Astrocyte (in vitro differentiated cells and primary cell): ENCODE measurements at regions not wholly inside any gene's neighbourhood (a gene's known extent, or its start where the extent isn't known, plus 50 kb on each side); places are given as distances from the start of the nearest gene placed in this dataset.

Experiments used
- DNase-seq: peaks from one replicate; pipeline ENCODE4 v3.0.0-alpha.2; 2010; ENCODE audit warnings: low read depth
- FAIRE-seq: peaks from 2 replicates; lab custom pipeline; 2011; peaks lifted over from hg19 to GRCh38; lab: Jason Lieb, UNC
- H2AFZ ChIP-seq: 2 replicates; pipeline ENCODE4 v1.6.0; 2012; ENCODE audit warnings: low read depth, low read length, inconsistent platforms
- H3K27ac ChIP-seq: 2 replicates; pipeline ENCODE4 v1.5.1; 2011; ENCODE audit warnings: low read depth, low read length, inconsistent platforms
- H3K27me3 ChIP-seq: 2 replicates; pipeline ENCODE4 v1.6.0; 2011; ENCODE audit warnings: low read length, inconsistent platforms; ENCODE audit not compliant: insufficient read depth
- H3K36me3 ChIP-seq: 2 replicates; pipeline ENCODE4 v1.5.1; 2011; ENCODE audit warnings: low read length, inconsistent platforms; ENCODE audit not compliant: insufficient read depth
- H3K4me1 ChIP-seq: 2 replicates; pipeline ENCODE4 v1.5.1; 2011; ENCODE audit warnings: low read length, inconsistent platforms; ENCODE audit not compliant: insufficient read depth
- H3K4me2 ChIP-seq: 2 replicates; pipeline ENCODE4 v1.6.0; 2012; ENCODE audit warnings: low read length, inconsistent platforms
- H3K4me3 ChIP-seq: 2 replicates; pipeline ENCODE4 v1.5.1; 2011; ENCODE audit warnings: low read depth, mild to moderate bottlenecking, low read length, inconsistent platforms; ENCODE audit not compliant: insufficient read depth
- H3K79me2 ChIP-seq: 2 replicates; pipeline ENCODE4 v1.6.0; 2012; ENCODE audit warnings: mild to moderate bottlenecking, low read length, inconsistent platforms; ENCODE audit not compliant: insufficient read depth
- H3K9ac ChIP-seq: 2 replicates; pipeline ENCODE4 v1.6.0; 2012; ENCODE audit warnings: mild to moderate bottlenecking, low read length, inconsistent platforms
- H3K9me3 ChIP-seq: 2 replicates; pipeline ENCODE4 v1.5.1; 2012; ENCODE audit warnings: low read depth, mild to moderate bottlenecking, low read length, inconsistent platforms; ENCODE audit not compliant: insufficient read depth
- H4K20me1 ChIP-seq: 2 replicates; pipeline ENCODE4 v1.6.0; 2012; ENCODE audit warnings: low read length, inconsistent platforms; ENCODE audit not compliant: insufficient read depth
- H3K27ac Mint-ChIP-seq: one replicate; pipeline ENCODE4 v1.8.0; 2021; ENCODE audit warnings: mild to moderate bottlenecking, mixed read lengths; ENCODE audit not compliant: unreplicated experiment
- H3K27me3 Mint-ChIP-seq: one replicate; pipeline ENCODE4 v1.8.0; 2021; ENCODE audit warnings: low read depth, mixed read lengths; ENCODE audit not compliant: unreplicated experiment
- H3K36me3 Mint-ChIP-seq: one replicate; pipeline ENCODE4 v1.8.0; 2021; ENCODE audit warnings: low read depth, mixed read lengths; ENCODE audit not compliant: unreplicated experiment
- H3K4me1 Mint-ChIP-seq: one replicate; pipeline ENCODE4 v1.8.0; 2021; ENCODE audit warnings: low read depth, mixed read lengths; ENCODE audit not compliant: unreplicated experiment
- H3K4me3 Mint-ChIP-seq: one replicate; pipeline ENCODE4 v1.8.0; 2021; ENCODE audit warnings: mild to moderate bottlenecking, moderate library complexity, mixed read lengths; ENCODE audit not compliant: unreplicated experiment
- H3K9me3 Mint-ChIP-seq: one replicate; pipeline ENCODE4 v1.8.0; 2021; ENCODE audit warnings: mild to moderate bottlenecking, mixed read lengths; ENCODE audit not compliant: unreplicated experiment
- EZH2 ChIP-seq: IDR thresholded peaks from 2 replicates; pipeline ENCODE4 v1.6.1; 2012; ENCODE audit warnings: mild to moderate bottlenecking, low read length, inconsistent platforms; ENCODE audit not compliant: insufficient read depth
- TF ChIP-seq, protein P1 (sequence below): IDR thresholded peaks from 2 replicates; pipeline ENCODE4 v1.5.1; 2011; ENCODE audit warnings: low read depth, mild to moderate bottlenecking, inconsistent platforms, low read length, moderate library complexity; ENCODE audit not compliant: insufficient read depth

DNA sequence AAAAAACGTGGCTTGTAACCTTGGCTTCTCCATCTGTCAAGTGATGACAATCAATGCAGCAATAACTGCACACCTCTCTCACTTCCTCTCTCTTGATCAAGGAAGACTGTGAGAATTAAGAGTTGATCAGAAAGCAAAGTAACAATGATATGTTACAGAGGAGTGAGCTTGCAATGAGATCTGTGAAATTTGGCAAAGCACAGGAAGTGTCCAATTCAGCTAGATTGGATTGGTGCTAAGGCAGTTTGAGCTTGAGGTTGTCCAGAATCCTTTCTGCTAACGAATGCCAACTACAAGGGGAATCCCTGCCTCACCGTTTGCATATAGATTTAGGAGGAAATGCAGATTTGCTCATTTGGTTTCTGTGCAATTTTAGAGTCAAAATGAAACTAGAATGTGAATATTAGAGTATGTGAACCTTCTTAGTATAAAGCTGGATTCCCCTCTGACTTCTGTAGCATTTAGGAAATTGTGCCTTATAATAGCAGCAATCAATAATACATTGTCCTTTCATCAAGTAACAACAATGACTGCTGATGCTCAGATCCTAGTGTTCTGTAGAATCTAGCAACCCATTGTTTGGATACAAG lies 346.4 kb downstream of the PTTG2 start:
- DNase-seq (no peak), FAIRE-seq (peak; percentile 34)
- no peak overlapping the region for H2AFZ ChIP-seq
- TF ChIP-seq EZH2 = no peak
- no peak overlapping the region for H3K4me3 ChIP-seq
- no peak overlapping the region for H3K27ac ChIP-seq
- H3K9me3 Mint-ChIP-seq = peaks cover 6% of the 10 kb centered on the region
- no peaks in the 10 kb centered on the region for H3K27me3 ChIP-seq
- no peak overlapping the region for H3K27ac Mint-ChIP-seq
- no peaks in the 10 kb centered on the region for H3K27me3 Mint-ChIP-seq
- no peaks in the 10 kb centered on the region for H4K20me1 ChIP-seq
- H3K4me3 Mint-ChIP-seq = no peak overlapping the region
- H3K4me1 Mint-ChIP-seq = peaks cover 29% of the 10 kb centered on the region
- no peak overlapping the region for H3K4me2 ChIP-seq
- H3K79me2 ChIP-seq = no peaks in the 10 kb centered on the region
- peaks cover 8% of the 10 kb centered on the region for H3K9me3 ChIP-seq
- H3K4me1 ChIP-seq = peaks cover 6% of the 10 kb centered on the region
- no peaks in the 10 kb centered on the region for H3K36me3 Mint-ChIP-seq
- no peaks in the 10 kb centered on the region for H3K36me3 ChIP-seq
- no peak overlapping the region for H3K9ac ChIP-seq

DNA sequence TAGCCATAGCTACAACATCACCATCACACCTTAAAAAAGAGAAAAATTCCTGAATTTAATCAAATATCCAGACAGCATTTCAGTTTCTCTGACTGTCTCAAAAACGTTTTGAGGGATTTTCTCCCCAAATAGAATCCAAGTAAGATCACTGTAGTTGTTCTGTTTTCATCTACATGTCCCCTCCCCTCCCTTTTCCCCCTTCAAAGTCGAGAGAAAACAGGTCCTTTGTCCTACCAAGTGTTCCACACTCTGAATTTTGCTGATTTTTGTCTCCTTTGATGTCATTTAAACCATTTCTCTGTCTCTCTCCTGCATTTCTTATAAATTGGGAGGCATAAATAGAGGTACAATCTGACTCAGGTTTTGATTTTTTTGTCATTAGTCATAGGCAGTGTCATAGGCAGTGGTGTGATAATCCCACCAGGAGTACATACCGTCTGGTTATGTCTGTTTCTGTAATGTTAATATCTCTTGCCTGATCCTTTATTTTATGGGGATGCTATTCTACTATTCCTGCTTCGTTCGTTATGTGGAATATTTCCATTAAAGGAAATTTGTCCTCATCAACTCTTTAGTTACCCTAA lies 348.6 kb downstream of the PTTG2 start:
- H3K79me2 ChIP-seq = no peaks in the 10 kb centered on the region
- DNase-seq (peak; percentile 72), FAIRE-seq (peak; percentile 70)
- Mint-ChIP-seq H3K27ac (peak overlapping the region; percentile 94), H3K27me3 (no peaks in the 10 kb centered on the region), H3K4me3 (no peak overlapping the region), H3K4me1 (peaks cover 29% of the 10 kb centered on the region), H3K36me3 (no peaks in the 10 kb centered on the region), H3K9me3 (peaks cover 6% of the 10 kb centered on the region)
- TF ChIP-seq EZH2 = no peak
- TF ChIP-seq, protein P1, sequence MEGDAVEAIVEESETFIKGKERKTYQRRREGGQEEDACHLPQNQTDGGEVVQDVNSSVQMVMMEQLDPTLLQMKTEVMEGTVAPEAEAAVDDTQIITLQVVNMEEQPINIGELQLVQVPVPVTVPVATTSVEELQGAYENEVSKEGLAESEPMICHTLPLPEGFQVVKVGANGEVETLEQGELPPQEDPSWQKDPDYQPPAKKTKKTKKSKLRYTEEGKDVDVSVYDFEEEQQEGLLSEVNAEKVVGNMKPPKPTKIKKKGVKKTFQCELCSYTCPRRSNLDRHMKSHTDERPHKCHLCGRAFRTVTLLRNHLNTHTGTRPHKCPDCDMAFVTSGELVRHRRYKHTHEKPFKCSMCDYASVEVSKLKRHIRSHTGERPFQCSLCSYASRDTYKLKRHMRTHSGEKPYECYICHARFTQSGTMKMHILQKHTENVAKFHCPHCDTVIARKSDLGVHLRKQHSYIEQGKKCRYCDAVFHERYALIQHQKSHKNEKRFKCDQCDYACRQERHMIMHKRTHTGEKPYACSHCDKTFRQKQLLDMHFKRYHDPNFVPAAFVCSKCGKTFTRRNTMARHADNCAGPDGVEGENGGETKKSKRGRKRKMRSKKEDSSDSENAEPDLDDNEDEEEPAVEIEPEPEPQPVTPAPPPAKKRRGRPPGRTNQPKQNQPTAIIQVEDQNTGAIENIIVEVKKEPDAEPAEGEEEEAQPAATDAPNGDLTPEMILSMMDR = no peak
- H3K4me3 ChIP-seq = no peak overlapping the region
- peaks cover 7% of the 10 kb centered on the region for H3K4me1 ChIP-seq
- no peaks in the 10 kb centered on the region for H4K20me1 ChIP-seq
- H3K27ac ChIP-seq = peak overlapping the region; percentile 38
- peak overlapping the region; percentile 31 for H3K9ac ChIP-seq
- peak overlapping the region; percentile 13 for H2AFZ ChIP-seq
- H3K36me3 ChIP-seq = no peaks in the 10 kb centered on the region
- H3K4me2 ChIP-seq = peak overlapping the region; percentile 57
- H3K9me3 ChIP-seq = no peaks in the 10 kb centered on the region
- H3K27me3 ChIP-seq = no peaks in the 10 kb centered on the region

DNA sequence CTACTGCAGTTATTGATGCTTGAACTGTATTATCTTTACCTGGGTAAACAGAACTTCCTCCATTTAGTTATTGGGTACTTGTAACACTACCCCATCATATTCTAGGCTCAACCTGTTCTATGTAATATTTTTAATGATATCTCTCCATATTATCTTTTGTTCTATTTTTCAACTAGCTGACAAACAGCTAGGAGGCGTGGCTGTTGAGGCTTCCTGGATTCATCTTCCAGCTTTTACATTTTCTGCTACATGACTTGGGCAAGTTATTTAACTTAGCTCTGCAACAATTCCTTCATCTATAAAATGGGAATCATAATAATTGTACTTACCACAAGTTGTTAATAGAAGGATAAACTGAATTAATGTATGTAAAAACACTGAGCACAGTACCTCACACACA lies 349.3 kb downstream of the PTTG2 start:
- H3K9me3 ChIP-seq = no peaks in the 10 kb centered on the region
- H3K4me1 ChIP-seq = peaks cover 14% of the 10 kb centered on the region
- Mint-ChIP-seq H3K9me3 (peaks cover 8% of the 10 kb centered on the region), H3K27me3 (no peaks in the 10 kb centered on the region), H3K36me3 (no peaks in the 10 kb centered on the region), H3K4me1 (peaks cover 33% of the 10 kb centered on the region), H3K4me3 (no peak overlapping the region), H3K27ac (peak overlapping the region; percentile 94)
- H3K27ac ChIP-seq = no peak overlapping the region
- FAIRE-seq = no peak
- H3K4me3 ChIP-seq = no peak overlapping the region
- no peaks in the 10 kb centered on the region for H3K36me3 ChIP-seq
- H3K4me2 ChIP-seq = peak overlapping the region; percentile 57
- H3K79me2 ChIP-seq = no peaks in the 10 kb centered on the region
- TF ChIP-seq, protein P1 = no peak
- TF ChIP-seq EZH2 = no peak
- no peak for DNase-seq
- H2AFZ ChIP-seq = no peak overlapping the region
- H3K27me3 ChIP-seq = no peaks in the 10 kb centered on the region
- no peaks in the 10 kb centered on the region for H4K20me1 ChIP-seq
- H3K9ac ChIP-seq = no peak overlapping the region
